GM23338 (cell line): ENCODE measurements at regions not wholly inside any gene's neighbourhood (a gene's known extent, or its start where the extent isn't known, plus 50 kb on each side); places are given as distances from the start of the nearest gene placed in this dataset.

Source experiments
- ATAC-seq: fragments of 200-7000 bp; cut with Tn5 transposase; 3 replicates; pipeline ENCODE4 v1.9.1; 2020
- DNase-seq: peaks from one replicate; pipeline ENCODE4 v3.0.0-alpha.2; 2015; ENCODE audit warnings: low spot score
- H2AFZ ChIP-seq: fragments of 200-600 bp; sonication (generic); 2 replicates; pipeline ENCODE4 v1.8.0; 2016; ENCODE audit warnings: antibody characterized with exemption, mild to moderate bottlenecking, moderate library complexity
- H3F3A ChIP-seq: fragments of 200-600 bp; sonication (generic); replicated peaks from 2 replicates; pipeline ENCODE4 v1.8.0; 2017; ENCODE audit warnings: antibody characterized with exemption, mixed run types, low read depth
- H3K27ac ChIP-seq: fragments of 200-600 bp; sonication (generic); 2 replicates; pipeline ENCODE4 v1.6.1; 2016; ENCODE audit warnings: low read depth
- H3K27me3 ChIP-seq: fragments of 200-600 bp; sonication (generic); 2 replicates; pipeline ENCODE4 v1.8.0; 2016; ENCODE audit warnings: mild to moderate bottlenecking, mixed run types, moderate library complexity; ENCODE audit not compliant: insufficient read depth
- H3K36me3 ChIP-seq: fragments of 200-600 bp; sonication (generic); 2 replicates; pipeline ENCODE4 v1.8.0; 2016; ENCODE audit warnings: mild to moderate bottlenecking; ENCODE audit not compliant: insufficient read depth
- H3K4me1 ChIP-seq: fragments of 200-600 bp; sonication (generic); 2 replicates; pipeline ENCODE4 v1.8.0; 2016; ENCODE audit warnings: mild to moderate bottlenecking, moderate library complexity; ENCODE audit not compliant: insufficient read depth
- H3K4me2 ChIP-seq: fragments of 200-600 bp; sonication (generic); 2 replicates; pipeline ENCODE4 v1.7.1; 2017; ENCODE audit warnings: mixed run types
- H3K4me3 ChIP-seq: fragments of 200-600 bp; sonication (generic); 2 replicates; pipeline ENCODE4 v1.6.1; 2016; ENCODE audit warnings: mixed run types
- H3K79me2 ChIP-seq: fragments of 200-600 bp; sonication (generic); replicated peaks from 2 replicates; pipeline ENCODE4 v1.8.0; 2017; ENCODE audit warnings: mild to moderate bottlenecking; ENCODE audit not compliant: insufficient read depth
- H3K9me2 ChIP-seq: fragments of 200-600 bp; sonication (generic); 2 replicates; pipeline ENCODE4 v1.8.0; 2017; ENCODE audit not compliant: insufficient read depth
- H4K20me1 ChIP-seq: fragments of 200-600 bp; sonication (generic); replicated peaks from 2 replicates; pipeline ENCODE4 v1.8.0; 2017; ENCODE audit warnings: mild to moderate bottlenecking; ENCODE audit not compliant: insufficient read depth
- H3K27ac Mint-ChIP-seq: 2 replicates; pipeline ENCODE4 v1.8.0; 2020; ENCODE audit warnings: inconsistent platforms, mild to moderate bottlenecking, moderate library complexity, mixed read lengths
- H3K27me3 Mint-ChIP-seq: 3 replicates; pipeline ENCODE4 v1.8.0; 2022; ENCODE audit warnings: low read depth, mild to moderate bottlenecking, moderate library complexity, mixed read lengths, inconsistent platforms; ENCODE audit not compliant: insufficient read depth, poor library complexity
- H3K36me3 Mint-ChIP-seq: 3 replicates; pipeline ENCODE4 v1.8.0; 2021; ENCODE audit warnings: low read depth, mild to moderate bottlenecking, inconsistent platforms, moderate library complexity, mixed read lengths
- H3K4me1 Mint-ChIP-seq: 3 replicates; pipeline ENCODE4 v1.8.0; 2020; ENCODE audit warnings: mild to moderate bottlenecking, inconsistent platforms, mixed read lengths
- H3K4me3 Mint-ChIP-seq: 3 replicates; pipeline ENCODE4 v1.8.0; 2021; ENCODE audit warnings: moderate library complexity, mild to moderate bottlenecking, inconsistent platforms, mixed read lengths
- H3K9me3 Mint-ChIP-seq: 3 replicates; pipeline ENCODE4 v1.8.0; 2020; ENCODE audit warnings: moderate library complexity, mild to moderate bottlenecking, inconsistent platforms, mixed read lengths
- CREB1 ChIP-seq: fragments of 250-450 bp; sonication (Bioruptor Pico); IDR thresholded peaks from 2 replicates; pipeline ENCODE4 v1.5.0; 2020; ENCODE audit warnings: low read depth, mild to moderate bottlenecking, moderate library complexity
- EZH2 ChIP-seq: fragments of 200-600 bp; sonication (generic); IDR thresholded peaks from one replicate; pipeline ENCODE4 v1.8.0; 2017; ENCODE audit warnings: antibody characterized with exemption, mild to moderate bottlenecking, low read depth; ENCODE audit not compliant: unreplicated experiment
- EZH2phosphoT487 ChIP-seq: fragments of 200-600 bp; sonication (generic); IDR thresholded peaks from one replicate; pipeline ENCODE4 v1.8.1; 2018; ENCODE audit warnings: antibody characterized with exemption; ENCODE audit not compliant: unreplicated experiment
- JUNB ChIP-seq: IDR thresholded peaks from one replicate; pipeline ENCODE4 v1.6.1; 2016; ENCODE audit warnings: antibody characterized with exemption; ENCODE audit not compliant: unreplicated experiment
- NANOG ChIP-seq: IDR thresholded peaks from 2 replicates; pipeline ENCODE4 v1.6.1; 2016; ENCODE audit warnings: antibody characterized with exemption, borderline replicate concordance
- POLR2AphosphoS5 ChIP-seq: IDR thresholded peaks from 2 replicates; pipeline ENCODE4 v1.6.1; 2016; ENCODE audit warnings: antibody characterized with exemption, low read depth
- STAT1 ChIP-seq: IDR thresholded peaks from one replicate; pipeline ENCODE4 v1.6.1; 2016; ENCODE audit warnings: antibody characterized with exemption; ENCODE audit not compliant: unreplicated experiment
- ZNF114 ChIP-seq: fragments of 250-450 bp; sonication (Bioruptor Pico); IDR thresholded peaks from 2 replicates; pipeline ENCODE4 v1.5.0; 2020; ENCODE audit warnings: mild to moderate bottlenecking, moderate library complexity
- ZNF331 ChIP-seq: fragments of 250-450 bp; sonication (Bioruptor Pico); IDR thresholded peaks from 2 replicates; pipeline ENCODE4 v1.5.0; 2020; ENCODE audit warnings: low read depth, mild to moderate bottlenecking, moderate library complexity
- TF ChIP-seq, protein P1 (sequence below), 2 experiments: fragments of 200-600 bp in 1 of 2; sonication (generic) in 1 of 2; conservative IDR thresholded peaks; 2 replicates each; pipeline versions ENCODE4 v1.5.1 to v1.6.1; 2016 to 2017; ENCODE audit warnings: antibody characterized with exemption in 2 of 2, low read depth in 2 of 2, mild to moderate bottlenecking in 2 of 2, moderate library complexity in 1 of 2
- TF ChIP-seq, protein P2 (sequence below): fragments of 250-450 bp; sonication (Bioruptor Pico); IDR thresholded peaks from 2 replicates; pipeline ENCODE4 v1.5.0; 2020; ENCODE audit warnings: mild to moderate bottlenecking, moderate library complexity
- TF ChIP-seq, protein P3 (sequence below): IDR thresholded peaks from 2 replicates; pipeline ENCODE4 v1.6.1; 2016; ENCODE audit warnings: antibody characterized with exemption
- TF ChIP-seq, protein P4 (sequence below): IDR thresholded peaks from one replicate; pipeline ENCODE4 v1.6.1; 2018; ENCODE audit warnings: antibody characterized with exemption; ENCODE audit not compliant: unreplicated experiment

DNA sequence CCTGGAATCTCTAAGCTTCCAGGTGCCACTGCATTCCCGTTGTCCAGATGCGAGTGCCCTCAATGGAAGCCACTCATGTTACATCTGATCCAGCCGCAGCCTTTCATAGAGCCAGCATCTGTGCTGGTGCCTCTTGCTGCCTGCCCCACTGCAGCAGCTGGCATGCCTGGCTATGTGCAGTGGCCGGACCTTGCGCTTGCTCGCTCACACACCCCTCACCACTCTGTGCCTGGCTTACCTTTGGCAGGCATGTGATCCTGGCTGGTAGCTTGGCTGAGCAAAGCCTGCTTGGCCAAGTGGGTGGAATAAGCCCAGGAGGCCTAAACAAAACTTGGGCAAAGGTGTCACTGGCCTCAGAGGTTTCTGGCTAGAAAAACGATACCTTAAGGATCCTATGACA, 59.5 kb upstream of the CDKN2AIP start:
- no peaks in the 10 kb centered on the region for H3K4me1 ChIP-seq

More for the DNA sequence above, 59.5 kb upstream of the CDKN2AIP start:
- H3K36me3 ChIP-seq: no peaks in the 10 kb centered on the region
- Mint-ChIP-seq H3K4me3 (no peak overlapping the region), H3K9me3 (peaks cover 41% of the 10 kb centered on the region), H3K27ac (no peak overlapping the region), H3K4me1 (no peaks in the 10 kb centered on the region), H3K36me3 (peaks cover 10% of the 10 kb centered on the region), H3K27me3 (peaks cover 5% of the 10 kb centered on the region)
- no peak for DNase-seq
- H3K79me2 ChIP-seq: no peaks in the 10 kb centered on the region
- H2AFZ ChIP-seq: no peak overlapping the region
- TF ChIP-seq, protein P1, sequence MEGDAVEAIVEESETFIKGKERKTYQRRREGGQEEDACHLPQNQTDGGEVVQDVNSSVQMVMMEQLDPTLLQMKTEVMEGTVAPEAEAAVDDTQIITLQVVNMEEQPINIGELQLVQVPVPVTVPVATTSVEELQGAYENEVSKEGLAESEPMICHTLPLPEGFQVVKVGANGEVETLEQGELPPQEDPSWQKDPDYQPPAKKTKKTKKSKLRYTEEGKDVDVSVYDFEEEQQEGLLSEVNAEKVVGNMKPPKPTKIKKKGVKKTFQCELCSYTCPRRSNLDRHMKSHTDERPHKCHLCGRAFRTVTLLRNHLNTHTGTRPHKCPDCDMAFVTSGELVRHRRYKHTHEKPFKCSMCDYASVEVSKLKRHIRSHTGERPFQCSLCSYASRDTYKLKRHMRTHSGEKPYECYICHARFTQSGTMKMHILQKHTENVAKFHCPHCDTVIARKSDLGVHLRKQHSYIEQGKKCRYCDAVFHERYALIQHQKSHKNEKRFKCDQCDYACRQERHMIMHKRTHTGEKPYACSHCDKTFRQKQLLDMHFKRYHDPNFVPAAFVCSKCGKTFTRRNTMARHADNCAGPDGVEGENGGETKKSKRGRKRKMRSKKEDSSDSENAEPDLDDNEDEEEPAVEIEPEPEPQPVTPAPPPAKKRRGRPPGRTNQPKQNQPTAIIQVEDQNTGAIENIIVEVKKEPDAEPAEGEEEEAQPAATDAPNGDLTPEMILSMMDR (conservative IDR thresholded peaks at IDR 0.05; ENCODE audit: low read depth in 2 of 2): no peak
- TF ChIP-seq JUNB (no peak), ZNF331 (CRISPR knock-in tag) (no peak), NANOG (no peak), STAT1 (no peak), EZH2phosphoT487 (no peak), CREB1 (CRISPR knock-in tag) (no peak), ZNF114 (no peak), POLR2AphosphoS5 (no peak), EZH2 (no peak)
- TF ChIP-seq, protein P2, sequence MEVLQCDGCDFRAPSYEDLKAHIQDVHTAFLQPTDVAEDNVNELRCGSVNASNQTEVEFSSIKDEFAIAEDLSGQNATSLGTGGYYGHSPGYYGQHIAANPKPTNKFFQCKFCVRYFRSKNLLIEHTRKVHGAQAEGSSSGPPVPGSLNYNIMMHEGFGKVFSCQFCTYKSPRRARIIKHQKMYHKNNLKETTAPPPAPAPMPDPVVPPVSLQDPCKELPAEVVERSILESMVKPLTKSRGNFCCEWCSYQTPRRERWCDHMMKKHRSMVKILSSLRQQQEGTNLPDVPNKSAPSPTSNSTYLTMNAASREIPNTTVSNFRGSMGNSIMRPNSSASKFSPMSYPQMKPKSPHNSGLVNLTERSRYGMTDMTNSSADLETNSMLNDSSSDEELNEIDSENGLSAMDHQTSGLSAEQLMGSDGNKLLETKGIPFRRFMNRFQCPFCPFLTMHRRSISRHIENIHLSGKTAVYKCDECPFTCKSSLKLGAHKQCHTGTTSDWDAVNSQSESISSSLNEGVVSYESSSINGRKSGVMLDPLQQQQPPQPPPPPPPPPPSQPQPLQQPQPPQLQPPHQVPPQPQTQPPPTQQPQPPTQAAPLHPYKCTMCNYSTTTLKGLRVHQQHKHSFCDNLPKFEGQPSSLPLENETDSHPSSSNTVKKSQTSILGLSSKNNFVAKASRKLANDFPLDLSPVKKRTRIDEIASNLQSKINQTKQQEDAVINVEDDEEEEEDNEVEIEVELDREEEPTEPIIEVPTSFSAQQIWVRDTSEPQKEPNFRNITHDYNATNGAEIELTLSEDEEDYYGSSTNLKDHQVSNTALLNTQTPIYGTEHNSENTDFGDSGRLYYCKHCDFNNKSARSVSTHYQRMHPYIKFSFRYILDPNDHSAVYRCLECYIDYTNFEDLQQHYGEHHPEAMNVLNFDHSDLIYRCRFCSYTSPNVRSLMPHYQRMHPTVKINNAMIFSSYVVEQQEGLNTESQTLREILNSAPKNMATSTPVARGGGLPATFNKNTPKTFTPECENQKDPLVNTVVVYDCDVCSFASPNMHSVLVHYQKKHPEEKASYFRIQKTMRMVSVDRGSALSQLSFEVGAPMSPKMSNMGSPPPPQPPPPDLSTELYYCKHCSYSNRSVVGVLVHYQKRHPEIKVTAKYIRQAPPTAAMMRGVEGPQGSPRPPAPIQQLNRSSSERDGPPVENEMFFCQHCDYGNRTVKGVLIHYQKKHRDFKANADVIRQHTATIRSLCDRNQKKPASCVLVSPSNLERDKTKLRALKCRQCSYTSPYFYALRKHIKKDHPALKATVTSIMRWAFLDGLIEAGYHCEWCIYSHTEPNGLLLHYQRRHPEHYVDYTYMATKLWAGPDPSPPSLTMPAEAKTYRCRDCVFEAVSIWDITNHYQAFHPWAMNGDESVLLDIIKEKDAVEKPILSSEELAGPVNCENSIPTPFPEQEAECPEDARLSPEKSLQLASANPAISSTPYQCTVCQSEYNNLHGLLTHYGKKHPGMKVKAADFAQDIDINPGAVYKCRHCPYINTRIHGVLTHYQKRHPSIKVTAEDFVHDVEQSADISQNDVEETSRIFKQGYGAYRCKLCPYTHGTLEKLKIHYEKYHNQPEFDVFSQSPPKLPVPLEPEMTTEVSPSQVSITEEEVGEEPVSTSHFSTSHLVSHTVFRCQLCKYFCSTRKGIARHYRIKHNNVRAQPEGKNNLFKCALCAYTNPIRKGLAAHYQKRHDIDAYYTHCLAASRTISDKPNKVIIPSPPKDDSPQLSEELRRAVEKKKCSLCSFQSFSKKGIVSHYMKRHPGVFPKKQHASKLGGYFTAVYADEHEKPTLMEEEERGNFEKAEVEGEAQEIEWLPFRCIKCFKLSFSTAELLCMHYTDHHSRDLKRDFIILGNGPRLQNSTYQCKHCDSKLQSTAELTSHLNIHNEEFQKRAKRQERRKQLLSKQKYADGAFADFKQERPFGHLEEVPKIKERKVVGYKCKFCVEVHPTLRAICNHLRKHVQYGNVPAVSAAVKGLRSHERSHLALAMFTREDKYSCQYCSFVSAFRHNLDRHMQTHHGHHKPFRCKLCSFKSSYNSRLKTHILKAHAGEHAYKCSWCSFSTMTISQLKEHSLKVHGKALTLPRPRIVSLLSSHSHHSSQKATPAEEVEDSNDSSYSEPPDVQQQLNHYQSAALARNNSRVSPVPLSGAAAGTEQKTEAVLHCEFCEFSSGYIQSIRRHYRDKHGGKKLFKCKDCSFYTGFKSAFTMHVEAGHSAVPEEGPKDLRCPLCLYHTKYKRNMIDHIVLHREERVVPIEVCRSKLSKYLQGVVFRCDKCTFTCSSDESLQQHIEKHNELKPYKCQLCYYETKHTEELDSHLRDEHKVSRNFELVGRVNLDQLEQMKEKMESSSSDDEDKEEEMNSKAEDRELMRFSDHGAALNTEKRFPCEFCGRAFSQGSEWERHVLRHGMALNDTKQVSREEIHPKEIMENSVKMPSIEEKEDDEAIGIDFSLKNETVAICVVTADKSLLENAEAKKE: no peak
- TF ChIP-seq, protein P3, sequence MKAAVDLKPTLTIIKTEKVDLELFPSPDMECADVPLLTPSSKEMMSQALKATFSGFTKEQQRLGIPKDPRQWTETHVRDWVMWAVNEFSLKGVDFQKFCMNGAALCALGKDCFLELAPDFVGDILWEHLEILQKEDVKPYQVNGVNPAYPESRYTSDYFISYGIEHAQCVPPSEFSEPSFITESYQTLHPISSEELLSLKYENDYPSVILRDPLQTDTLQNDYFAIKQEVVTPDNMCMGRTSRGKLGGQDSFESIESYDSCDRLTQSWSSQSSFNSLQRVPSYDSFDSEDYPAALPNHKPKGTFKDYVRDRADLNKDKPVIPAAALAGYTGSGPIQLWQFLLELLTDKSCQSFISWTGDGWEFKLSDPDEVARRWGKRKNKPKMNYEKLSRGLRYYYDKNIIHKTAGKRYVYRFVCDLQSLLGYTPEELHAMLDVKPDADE: no peak
- TF ChIP-seq, protein P4, sequence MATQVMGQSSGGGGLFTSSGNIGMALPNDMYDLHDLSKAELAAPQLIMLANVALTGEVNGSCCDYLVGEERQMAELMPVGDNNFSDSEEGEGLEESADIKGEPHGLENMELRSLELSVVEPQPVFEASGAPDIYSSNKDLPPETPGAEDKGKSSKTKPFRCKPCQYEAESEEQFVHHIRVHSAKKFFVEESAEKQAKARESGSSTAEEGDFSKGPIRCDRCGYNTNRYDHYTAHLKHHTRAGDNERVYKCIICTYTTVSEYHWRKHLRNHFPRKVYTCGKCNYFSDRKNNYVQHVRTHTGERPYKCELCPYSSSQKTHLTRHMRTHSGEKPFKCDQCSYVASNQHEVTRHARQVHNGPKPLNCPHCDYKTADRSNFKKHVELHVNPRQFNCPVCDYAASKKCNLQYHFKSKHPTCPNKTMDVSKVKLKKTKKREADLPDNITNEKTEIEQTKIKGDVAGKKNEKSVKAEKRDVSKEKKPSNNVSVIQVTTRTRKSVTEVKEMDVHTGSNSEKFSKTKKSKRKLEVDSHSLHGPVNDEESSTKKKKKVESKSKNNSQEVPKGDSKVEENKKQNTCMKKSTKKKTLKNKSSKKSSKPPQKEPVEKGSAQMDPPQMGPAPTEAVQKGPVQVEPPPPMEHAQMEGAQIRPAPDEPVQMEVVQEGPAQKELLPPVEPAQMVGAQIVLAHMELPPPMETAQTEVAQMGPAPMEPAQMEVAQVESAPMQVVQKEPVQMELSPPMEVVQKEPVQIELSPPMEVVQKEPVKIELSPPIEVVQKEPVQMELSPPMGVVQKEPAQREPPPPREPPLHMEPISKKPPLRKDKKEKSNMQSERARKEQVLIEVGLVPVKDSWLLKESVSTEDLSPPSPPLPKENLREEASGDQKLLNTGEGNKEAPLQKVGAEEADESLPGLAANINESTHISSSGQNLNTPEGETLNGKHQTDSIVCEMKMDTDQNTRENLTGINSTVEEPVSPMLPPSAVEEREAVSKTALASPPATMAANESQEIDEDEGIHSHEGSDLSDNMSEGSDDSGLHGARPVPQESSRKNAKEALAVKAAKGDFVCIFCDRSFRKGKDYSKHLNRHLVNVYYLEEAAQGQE: no peak
- no peak overlapping the region for H3K27ac ChIP-seq
- no peaks in the 10 kb centered on the region for H4K20me1 ChIP-seq
- no peaks in the 10 kb centered on the region for H3F3A ChIP-seq
- no peak overlapping the region for H3K4me2 ChIP-seq
- no peak overlapping the region for H3K4me3 ChIP-seq
- ATAC-seq: no peak
- H3K27me3 ChIP-seq: no peaks in the 10 kb centered on the region
- no peaks in the 10 kb centered on the region for H3K9me2 ChIP-seq
